ENCODE measurements at regions not wholly inside any gene's neighbourhood (a gene's known extent, or its start where the extent isn't known, plus 50 kb on each side); places are given as distances from the start of the nearest gene placed in this dataset.

DNA sequence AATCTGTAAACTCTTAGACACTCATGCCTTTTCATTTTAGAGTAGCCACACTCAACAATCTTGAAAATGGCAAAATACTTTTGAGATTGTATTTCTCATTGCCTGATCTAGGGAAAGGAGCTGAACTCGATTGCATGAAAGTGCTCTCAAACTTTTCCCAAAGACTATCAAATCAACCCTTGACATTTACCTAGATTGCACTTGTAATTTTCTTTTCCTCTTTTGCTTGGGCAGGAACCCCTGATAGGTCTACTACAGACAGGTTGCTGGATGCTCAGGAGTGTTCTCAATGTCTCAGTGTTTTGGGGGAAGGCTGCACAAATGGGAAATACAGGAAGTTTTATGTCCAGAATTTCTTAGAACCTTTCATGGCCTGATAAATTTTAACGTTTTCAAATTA lies 468.0 kb upstream of the GJE1 start:
- Histone ChIP-seq H3K18ac (ENCODE audit: low read depth in 1 of 2, low read length in 2 of 2) (no peak overlapping the region), H2AK5ac (ENCODE audit: low read length, severe bottlenecking) (no peak overlapping the region), H2BK15ac (ENCODE audit: low read depth, poor library complexity, severe bottlenecking) (no peak overlapping the region), H4K8ac (ENCODE audit: low read length) (no peak overlapping the region), H3K23ac (ENCODE audit: low read length in 2 of 2) (no peak overlapping the region), H3K4me1 (ENCODE audit: control insufficient read depth, insufficient read depth, low read depth, low read length) (no peaks in the 10 kb centered on the region), H3K27ac (ENCODE audit: low read length, poor library complexity, severe bottlenecking) (no peak overlapping the region), H3K79me1 (replicated peaks; ENCODE audit: low read length, poor library complexity, severe bottlenecking) (no peaks in the 10 kb centered on the region), H2BK120ac (ENCODE audit: low read depth, low read length) (no peak overlapping the region), H3K4me3 (ENCODE audit: insufficient read depth in 1 of 2, low read depth in 1 of 2, low read length in 2 of 2) (no peak overlapping the region), H3K9ac (ENCODE audit: low read length) (no peak overlapping the region), H2BK5ac (ENCODE audit: low read depth, low read length, poor library complexity, severe bottlenecking) (no peak overlapping the region), H3K27me3 (ENCODE audit: control insufficient read depth in 1 of 2, insufficient read depth in 1 of 2, low read length in 2 of 2) (no peaks in the 10 kb centered on the region), H3K14ac (ENCODE audit: low read length in 2 of 2) (no peak overlapping the region), H3K4me2 (ENCODE audit: low read length, poor library complexity, severe bottlenecking) (no peak overlapping the region), H4K91ac (ENCODE audit: low read length) (no peak overlapping the region), H2BK12ac (ENCODE audit: low read length in 2 of 2) (no peak overlapping the region), H3K9me3 (ENCODE audit: control insufficient read depth, low read length) (no peaks in the 10 kb centered on the region), H2AFZ (ENCODE audit: low read depth, low read length) (no peak overlapping the region), H3K4ac (ENCODE audit: low read depth in 1 of 2, low read length in 2 of 2) (no peak overlapping the region), H3K36me3 (ENCODE audit: control insufficient read depth in 1 of 2, insufficient read depth in 2 of 2, low read depth in 1 of 2, low read length in 2 of 2) (no peaks in the 10 kb centered on the region)
- 100% methylated on average over 2 of the region's 2 CpGs for WGBS
- no peak for DNase-seq

DNA sequence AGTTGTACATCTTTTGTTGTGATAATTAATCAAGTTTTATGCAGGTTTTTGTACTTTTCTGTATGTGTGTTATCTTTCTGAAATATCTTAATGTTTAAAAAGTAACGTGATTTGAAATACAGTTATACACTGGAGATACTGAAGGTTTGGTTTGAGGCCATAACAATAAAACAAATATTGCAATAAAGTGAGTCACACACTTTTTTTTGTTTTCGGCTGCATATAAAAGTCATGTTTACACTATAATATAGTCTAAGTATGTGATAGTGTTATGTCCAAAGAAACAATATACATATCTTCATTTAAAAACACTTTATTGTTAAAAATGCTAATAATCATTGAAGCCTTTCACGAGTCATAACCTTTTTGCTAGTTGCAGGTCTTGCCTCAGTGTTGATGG lies 473.1 kb upstream of the GJE1 start:
- 100% methylated on average over 2 of the region's 3 CpGs for WGBS
- H3K4ac ChIP-seq (ENCODE audit: low read depth in 1 of 2, low read length in 2 of 2): no peak overlapping the region
- no peak overlapping the region for H3K9ac ChIP-seq (ENCODE audit: low read length)
- H3K9me3 ChIP-seq (ENCODE audit: control insufficient read depth, low read length): peaks cover 11% of the 10 kb centered on the region
- no peak overlapping the region for H2AK5ac ChIP-seq (ENCODE audit: low read length, severe bottlenecking)
- no peak overlapping the region for H2BK15ac ChIP-seq (ENCODE audit: low read depth, poor library complexity, severe bottlenecking)
- no peaks in the 10 kb centered on the region for H3K27me3 ChIP-seq (ENCODE audit: control insufficient read depth in 1 of 2, insufficient read depth in 1 of 2, low read length in 2 of 2)
- H3K4me1 ChIP-seq (ENCODE audit: control insufficient read depth, insufficient read depth, low read depth, low read length): no peaks in the 10 kb centered on the region
- no peak overlapping the region for H2BK5ac ChIP-seq (ENCODE audit: low read depth, low read length, poor library complexity, severe bottlenecking)
- no peak for DNase-seq
- no peak overlapping the region for H2BK12ac ChIP-seq (ENCODE audit: low read length in 2 of 2)
- H3K18ac ChIP-seq (ENCODE audit: low read depth in 1 of 2, low read length in 2 of 2): no peak overlapping the region
- no peak overlapping the region for H3K23ac ChIP-seq (ENCODE audit: low read length in 2 of 2)
- no peak overlapping the region for H3K4me2 ChIP-seq (ENCODE audit: low read length, poor library complexity, severe bottlenecking)
- H3K36me3 ChIP-seq (ENCODE audit: control insufficient read depth in 1 of 2, insufficient read depth in 2 of 2, low read depth in 1 of 2, low read length in 2 of 2): no peaks in the 10 kb centered on the region
- no peak overlapping the region for H3K4me3 ChIP-seq (ENCODE audit: insufficient read depth in 1 of 2, low read depth in 1 of 2, low read length in 2 of 2)
- H2AFZ ChIP-seq (ENCODE audit: low read depth, low read length): no peak overlapping the region
- H4K91ac ChIP-seq (ENCODE audit: low read length): no peak overlapping the region
- no peak overlapping the region for H3K14ac ChIP-seq (ENCODE audit: low read length in 2 of 2)
- no peak overlapping the region for H3K27ac ChIP-seq (ENCODE audit: low read length, poor library complexity, severe bottlenecking)
- H4K8ac ChIP-seq (ENCODE audit: low read length): no peak overlapping the region
- no peaks in the 10 kb centered on the region for H3K79me1 ChIP-seq (replicated peaks; ENCODE audit: low read length, poor library complexity, severe bottlenecking)
- H2BK120ac ChIP-seq (ENCODE audit: low read depth, low read length): no peak overlapping the region

DNA sequence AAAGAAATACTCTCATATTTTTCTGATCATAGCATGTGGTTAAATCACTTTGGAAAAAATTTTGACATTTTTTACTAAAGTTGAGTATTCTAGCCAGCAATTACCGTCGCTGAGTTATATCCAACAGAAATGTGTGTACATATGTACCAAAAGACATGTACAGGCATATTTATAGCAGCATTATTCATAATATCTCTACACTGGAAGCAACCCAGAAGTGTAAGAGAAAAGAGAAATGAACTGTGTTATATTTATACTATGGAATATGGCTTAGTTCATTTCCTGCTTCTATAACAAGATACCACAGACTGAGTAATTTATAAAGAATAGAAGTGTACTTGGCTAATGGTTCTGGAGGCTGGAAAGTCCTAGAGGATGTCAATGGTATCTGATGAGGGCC lies 474.0 kb upstream of the GJE1 start:
- no peak overlapping the region for H3K23ac ChIP-seq (ENCODE audit: low read length in 2 of 2)
- H2AFZ ChIP-seq (ENCODE audit: low read depth, low read length): no peak overlapping the region
- no peaks in the 10 kb centered on the region for H3K79me1 ChIP-seq (replicated peaks; ENCODE audit: low read length, poor library complexity, severe bottlenecking)
- no peak overlapping the region for H3K4ac ChIP-seq (ENCODE audit: low read depth in 1 of 2, low read length in 2 of 2)
- no peak for DNase-seq
- H2AK5ac ChIP-seq (ENCODE audit: low read length, severe bottlenecking): no peak overlapping the region
- no peak overlapping the region for H2BK15ac ChIP-seq (ENCODE audit: low read depth, poor library complexity, severe bottlenecking)
- H2BK5ac ChIP-seq (ENCODE audit: low read depth, low read length, poor library complexity, severe bottlenecking): no peak overlapping the region
- H3K27ac ChIP-seq (ENCODE audit: low read length, poor library complexity, severe bottlenecking): no peak overlapping the region
- no peaks in the 10 kb centered on the region for H3K27me3 ChIP-seq (ENCODE audit: control insufficient read depth in 1 of 2, insufficient read depth in 1 of 2, low read length in 2 of 2)
- no peaks in the 10 kb centered on the region for H3K4me1 ChIP-seq (ENCODE audit: control insufficient read depth, insufficient read depth, low read depth, low read length)
- H3K9ac ChIP-seq (ENCODE audit: low read length): no peak overlapping the region
- H3K4me3 ChIP-seq (ENCODE audit: insufficient read depth in 1 of 2, low read depth in 1 of 2, low read length in 2 of 2): no peak overlapping the region
- no peaks in the 10 kb centered on the region for H3K36me3 ChIP-seq (ENCODE audit: control insufficient read depth in 1 of 2, insufficient read depth in 2 of 2, low read depth in 1 of 2, low read length in 2 of 2)
- H2BK12ac ChIP-seq (ENCODE audit: low read length in 2 of 2): no peak overlapping the region
- no peak overlapping the region for H4K8ac ChIP-seq (ENCODE audit: low read length)
- WGBS: no CpG with 5 or more reads among the region's 2 CpGs
- H4K91ac ChIP-seq (ENCODE audit: low read length): no peak overlapping the region
- H3K9me3 ChIP-seq (ENCODE audit: control insufficient read depth, low read length): peaks cover 11% of the 10 kb centered on the region
- no peak overlapping the region for H3K4me2 ChIP-seq (ENCODE audit: low read length, poor library complexity, severe bottlenecking)
- no peak overlapping the region for H3K18ac ChIP-seq (ENCODE audit: low read depth in 1 of 2, low read length in 2 of 2)
- no peak overlapping the region for H3K14ac ChIP-seq (ENCODE audit: low read length in 2 of 2)
- no peak overlapping the region for H2BK120ac ChIP-seq (ENCODE audit: low read depth, low read length)

DNA sequence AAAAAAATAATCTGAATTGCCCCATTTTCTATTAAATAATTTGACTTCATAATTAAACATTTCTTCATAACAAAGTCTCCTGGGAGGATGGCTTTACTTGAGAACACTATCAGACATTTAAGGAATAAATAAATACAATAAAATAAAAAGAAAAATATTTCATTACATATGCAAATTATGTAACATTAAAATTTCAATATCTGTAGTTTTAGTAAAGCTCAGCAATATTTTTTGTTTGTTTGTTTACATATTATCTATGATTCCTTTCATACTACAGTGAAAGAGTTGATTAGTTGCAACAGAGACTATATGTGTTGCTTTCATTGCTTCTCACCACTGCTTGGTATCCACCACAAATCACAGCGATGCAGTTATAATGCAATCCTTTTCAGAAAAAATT lies 474.9 kb upstream of the GJE1 start:
- no peaks in the 10 kb centered on the region for H3K79me1 ChIP-seq (replicated peaks; ENCODE audit: low read length, poor library complexity, severe bottlenecking)
- H3K14ac ChIP-seq (ENCODE audit: low read length in 2 of 2): no peak overlapping the region
- H3K23ac ChIP-seq (ENCODE audit: low read length in 2 of 2): no peak overlapping the region
- no peak overlapping the region for H2BK15ac ChIP-seq (ENCODE audit: low read depth, poor library complexity, severe bottlenecking)
- H3K18ac ChIP-seq (ENCODE audit: low read depth in 1 of 2, low read length in 2 of 2): no peak overlapping the region
- H3K9me3 ChIP-seq (ENCODE audit: control insufficient read depth, low read length): peaks cover 11% of the 10 kb centered on the region
- H3K27ac ChIP-seq (ENCODE audit: low read length, poor library complexity, severe bottlenecking): no peak overlapping the region
- no peak for DNase-seq
- no peaks in the 10 kb centered on the region for H3K27me3 ChIP-seq (ENCODE audit: control insufficient read depth in 1 of 2, insufficient read depth in 1 of 2, low read length in 2 of 2)
- no peak overlapping the region for H2AFZ ChIP-seq (ENCODE audit: low read depth, low read length)
- H2BK120ac ChIP-seq (ENCODE audit: low read depth, low read length): no peak overlapping the region
- no peak overlapping the region for H3K4ac ChIP-seq (ENCODE audit: low read depth in 1 of 2, low read length in 2 of 2)
- H4K91ac ChIP-seq (ENCODE audit: low read length): no peak overlapping the region
- 100% methylated on average over 1 of the region's 1 CpG for WGBS
- H4K8ac ChIP-seq (ENCODE audit: low read length): no peak overlapping the region
- H3K4me3 ChIP-seq (ENCODE audit: insufficient read depth in 1 of 2, low read depth in 1 of 2, low read length in 2 of 2): no peak overlapping the region
- H3K9ac ChIP-seq (ENCODE audit: low read length): no peak overlapping the region
- H2AK5ac ChIP-seq (ENCODE audit: low read length, severe bottlenecking): no peak overlapping the region
- H2BK12ac ChIP-seq (ENCODE audit: low read length in 2 of 2): no peak overlapping the region
- H3K4me2 ChIP-seq (ENCODE audit: low read length, poor library complexity, severe bottlenecking): no peak overlapping the region
- no peak overlapping the region for H2BK5ac ChIP-seq (ENCODE audit: low read depth, low read length, poor library complexity, severe bottlenecking)
- no peaks in the 10 kb centered on the region for H3K4me1 ChIP-seq (ENCODE audit: control insufficient read depth, insufficient read depth, low read depth, low read length)
- H3K36me3 ChIP-seq (ENCODE audit: control insufficient read depth in 1 of 2, insufficient read depth in 2 of 2, low read depth in 1 of 2, low read length in 2 of 2): no peaks in the 10 kb centered on the region
